DND-41 (cell line): ENCODE measurements at regions not wholly inside any gene's neighbourhood (a gene's known extent, or its start where the extent isn't known, plus 50 kb on each side); places are given as distances from the start of the nearest gene placed in this dataset.

Experiments
- CTCF ChIP-seq: IDR thresholded peaks from 2 replicates; pipeline ENCODE4 v1.5.1; 2012; ENCODE audit warnings: borderline replicate concordance, low read length, moderate library complexity, mild to moderate bottlenecking; ENCODE audit not compliant: poor library complexity, severe bottlenecking; ENCODE audit errors: extremely low read depth
- EZH2 ChIP-seq: IDR thresholded peaks from 3 replicates; pipeline ENCODE4 v1.6.1; 2012; ENCODE audit warnings: borderline replicate concordance, low read depth, mild to moderate bottlenecking, moderate library complexity, low read length, inconsistent platforms; ENCODE audit not compliant: severe bottlenecking

GRCh38 chr12:47306130-47306529 is 226.4 kb upstream of the AMIGO2 start:
- TF ChIP-seq CTCF (no peak), EZH2 (no peak)
